ENCODE measurements at regions not wholly inside any gene's neighbourhood (a gene's known extent, or its start where the extent isn't known, plus 50 kb on each side); places are given as distances from the start of the nearest gene placed in this dataset.
"Not testable (repeated sequence)": the region's sequence is repeated elsewhere in the genome, so short reads cannot be mapped to it uniquely, and the experiment has no call there.

GRCh38 chr1:19591482-19592091 is 52.5 kb upstream of the NBL1 start:
- no peak for DNase-seq

GRCh38 chr1:19585507-19585906 is 58.6 kb upstream of the NBL1 start:
- DNase-seq: no peak

GRCh38 chr1:19582318-19582717 is 61.8 kb upstream of the NBL1 start:
- DNase-seq: peak; percentile 4

- no peak for DNase-seq
Measured at GRCh38 chr1:19581381-19581780, 62.7 kb upstream of the NBL1 start.

- DNase-seq: no peak
Measured at GRCh38 chr1:19577561-19577960, 66.5 kb upstream of the NBL1 start.

GRCh38 chr1:19577036-19577435 is 67.1 kb upstream of the NBL1 start:
- no peak for DNase-seq

GRCh38 chr1:19569786-19570185 is 74.3 kb upstream of the NBL1 start:
- DNase-seq: no peak

GRCh38 chr1:19567041-19567440 is 77.1 kb upstream of the NBL1 start:
- DNase-seq: no peak

- no peak for DNase-seq
Measured at GRCh38 chr1:19564366-19564765, 79.0 kb upstream of the CAPZB start.

GRCh38 chr1:19563324-19564097 is 78.2 kb upstream of the CAPZB start:
- no peak for DNase-seq

GRCh38 chr1:19562847-19563246 is 77.5 kb upstream of the CAPZB start:
- DNase-seq: no peak

GRCh38 chr1:19560480-19560879 is 75.1 kb upstream of the CAPZB start:
- no peak for DNase-seq

GRCh38 chr1:19559641-19560040 is 74.3 kb upstream of the CAPZB start:
- DNase-seq: no peak

- no peak for DNase-seq
Measured at GRCh38 chr1:19557609-19558051, 72.3 kb upstream of the CAPZB start.

- DNase-seq: no peak
Measured at GRCh38 chr1:19554090-19554489, 68.8 kb upstream of the CAPZB start.

GRCh38 chr1:19552291-19553010 is 67.1 kb upstream of the CAPZB start:
- DNase-seq: no peak

GRCh38 chr1:19551837-19552236 is 66.5 kb upstream of the CAPZB start:
- DNase-seq: not testable (repeated sequence)

- not testable (repeated sequence) for DNase-seq
Measured at GRCh38 chr1:19550437-19550836, 65.1 kb upstream of the CAPZB start.

GRCh38 chr1:19547814-19548213 is 62.5 kb upstream of the CAPZB start:
- DNase-seq: no peak

- no peak for DNase-seq
Measured at GRCh38 chr1:19536519-19536918, 51.2 kb upstream of the CAPZB start.

GRCh38 chr1:19535214-19535613 is 49.9 kb upstream of the CAPZB start:
- no peak for DNase-seq

Data from NCI-H2171 treated with DMSO at 0.1 percent for 48 hours (cell line).